ENCODE measurements at regions not wholly inside any gene's neighbourhood (a gene's known extent, or its start where the extent isn't known, plus 50 kb on each side); places are given as distances from the start of the nearest gene placed in this dataset.

DNA sequence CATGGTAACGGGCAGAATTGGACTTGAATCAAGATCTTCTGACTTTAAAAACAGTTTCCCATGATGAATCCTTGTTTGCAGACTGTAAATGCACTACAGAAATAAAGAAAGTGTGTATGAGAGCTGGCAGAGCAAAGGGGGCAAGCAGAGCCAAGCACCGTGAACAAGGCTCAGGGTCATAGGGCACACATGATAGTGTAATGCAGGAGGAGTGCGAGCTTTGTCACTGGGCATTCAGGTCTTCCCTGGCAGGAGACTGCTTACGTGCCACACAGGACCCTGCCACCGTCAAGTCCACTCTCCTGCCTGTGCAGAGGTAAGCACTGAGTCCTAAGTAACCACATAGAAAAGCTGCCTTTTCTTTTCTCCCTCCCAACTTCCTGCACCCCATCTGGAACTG lies 93.1 kb upstream of the NPVF start:
- no peak for TF ChIP-seq POLR2A (IDR thresholded peaks at IDR 0.05)
- TF ChIP-seq, protein P1, sequence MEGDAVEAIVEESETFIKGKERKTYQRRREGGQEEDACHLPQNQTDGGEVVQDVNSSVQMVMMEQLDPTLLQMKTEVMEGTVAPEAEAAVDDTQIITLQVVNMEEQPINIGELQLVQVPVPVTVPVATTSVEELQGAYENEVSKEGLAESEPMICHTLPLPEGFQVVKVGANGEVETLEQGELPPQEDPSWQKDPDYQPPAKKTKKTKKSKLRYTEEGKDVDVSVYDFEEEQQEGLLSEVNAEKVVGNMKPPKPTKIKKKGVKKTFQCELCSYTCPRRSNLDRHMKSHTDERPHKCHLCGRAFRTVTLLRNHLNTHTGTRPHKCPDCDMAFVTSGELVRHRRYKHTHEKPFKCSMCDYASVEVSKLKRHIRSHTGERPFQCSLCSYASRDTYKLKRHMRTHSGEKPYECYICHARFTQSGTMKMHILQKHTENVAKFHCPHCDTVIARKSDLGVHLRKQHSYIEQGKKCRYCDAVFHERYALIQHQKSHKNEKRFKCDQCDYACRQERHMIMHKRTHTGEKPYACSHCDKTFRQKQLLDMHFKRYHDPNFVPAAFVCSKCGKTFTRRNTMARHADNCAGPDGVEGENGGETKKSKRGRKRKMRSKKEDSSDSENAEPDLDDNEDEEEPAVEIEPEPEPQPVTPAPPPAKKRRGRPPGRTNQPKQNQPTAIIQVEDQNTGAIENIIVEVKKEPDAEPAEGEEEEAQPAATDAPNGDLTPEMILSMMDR (IDR thresholded peaks at IDR 0.05) = no peak

Data from Peyer's patch (tissue), 4 donors.